AG04450 (cell line): ENCODE measurements at regions not wholly inside any gene's neighbourhood (a gene's known extent, or its start where the extent isn't known, plus 50 kb on each side); places are given as distances from the start of the nearest gene placed in this dataset.

Experiments used
- CTCF ChIA-PET: fragments of 300-600, 350-600 bp; formaldehyde crosslinking; extraction: SDS; loops from one replicate; lab custom pipeline; 2022; ENCODE audit warnings: antibody characterized with exemption, inconsistent platforms; lab: Charles Lee
- POLR2A ChIA-PET: fragments of 350-600 bp; formaldehyde crosslinking; extraction: SDS; loops from one replicate; lab custom pipeline; 2021; ENCODE audit warnings: antibody characterized with exemption, inconsistent platforms; lab: Yijun Ruan, JAX
- DNase-seq: peaks from one replicate; pipeline ENCODE4 v3.0.0-alpha.2; 2011; ENCODE audit warnings: low read depth, low spot score
- H3K27ac ChIP-seq: one replicate; pipeline ENCODE4 v1.5.1; 2012; ENCODE audit warnings: low read depth, low read length, control low read depth
- H3K27me3 ChIP-seq: one replicate; pipeline ENCODE4 v1.6.0; 2012; ENCODE audit warnings: low read length; ENCODE audit not compliant: control insufficient read depth, insufficient read depth
- H3K4me3 ChIP-seq: 2 replicates; pipeline ENCODE4 v1.5.1; 2011; ENCODE audit warnings: mild to moderate bottlenecking, low read depth, low read length, control low read depth
- H3K9me3 ChIP-seq: 2 replicates; pipeline ENCODE4 v1.5.1; 2012; ENCODE audit warnings: low read length; ENCODE audit not compliant: control insufficient read depth, insufficient read depth
- CTCF ChIP-seq: IDR thresholded peaks from 2 replicates; pipeline ENCODE4 v1.5.1; 2011; ENCODE audit warnings: low read depth, low read length, control low read depth, inconsistent platforms

GRCh38 chr22:48100685-48101417 is 1338.4 kb downstream of the TBC1D22A start:
- H3K9me3 ChIP-seq = peaks cover 86% of the 10 kb centered on the region
- no peak for DNase-seq
- no peak overlapping the region for H3K27ac ChIP-seq
- no peak overlapping the region for H3K4me3 ChIP-seq
- CTCF ChIA-PET = no interaction called here
- no peak for TF ChIP-seq CTCF
- no peaks in the 10 kb centered on the region for H3K27me3 ChIP-seq
- POLR2A ChIA-PET = no interaction called here

GRCh38 chr22:48099671-48100070 is 1337.2 kb downstream of the TBC1D22A start:
- H3K27ac ChIP-seq = no peak overlapping the region
- ChIA-PET POLR2A (no interaction called here), CTCF (no interaction called here)
- no peaks in the 10 kb centered on the region for H3K27me3 ChIP-seq
- H3K9me3 ChIP-seq = peaks cover 80% of the 10 kb centered on the region
- no peak for TF ChIP-seq CTCF
- H3K4me3 ChIP-seq = no peak overlapping the region
- DNase-seq = no peak

GRCh38 chr22:48099251-48099650 is 1336.8 kb downstream of the TBC1D22A start:
- Histone ChIP-seq H3K4me3 (no peak overlapping the region), H3K27me3 (no peaks in the 10 kb centered on the region), H3K27ac (no peak overlapping the region), H3K9me3 (peaks cover 75% of the 10 kb centered on the region)
- TF ChIP-seq CTCF = no peak
- POLR2A ChIA-PET = no interaction called here
- DNase-seq = no peak
- CTCF ChIA-PET = no interaction called here

- Histone ChIP-seq H3K9me3 (peaks cover 72% of the 10 kb centered on the region), H3K27ac (no peak overlapping the region), H3K4me3 (no peak overlapping the region), H3K27me3 (no peaks in the 10 kb centered on the region)
- no peak for TF ChIP-seq CTCF
- ChIA-PET POLR2A (no interaction called here), CTCF (no interaction called here)
- no peak for DNase-seq
Observed at GRCh38 chr22:48098921-48099245, 1336.4 kb downstream of the TBC1D22A start.

GRCh38 chr22:48098243-48098920 is 1335.9 kb downstream of the TBC1D22A start:
- no peak for TF ChIP-seq CTCF
- ChIA-PET POLR2A (no interaction called here), CTCF (no interaction called here)
- no peak for DNase-seq
- Histone ChIP-seq H3K27me3 (no peaks in the 10 kb centered on the region), H3K9me3 (peaks cover 67% of the 10 kb centered on the region), H3K27ac (no peak overlapping the region), H3K4me3 (no peak overlapping the region)
